Esophagus muscularis mucosa (tissue), 3 donors: ENCODE measurements at regions not wholly inside any gene's neighbourhood (a gene's known extent, or its start where the extent isn't known, plus 50 kb on each side); places are given as distances from the start of the nearest gene placed in this dataset.

Experiments used
- POLR2A ChIP-seq: fragments of 450-650 bp; IDR thresholded peaks from one replicate; pipeline ENCODE4 v1.6.1; 2017; ENCODE audit warnings: antibody characterized with exemption, moderate library complexity, mild to moderate bottlenecking, low read depth
- TF ChIP-seq, protein P1 (sequence below), 3 experiments: fragments of 200-600 bp in 2 of 3; fragments of 450-650 bp in 1 of 3; sonication (generic) in 2 of 3; IDR thresholded peaks; one replicate each; pipeline ENCODE4 v1.5.1; 2017 to 2019; ENCODE audit warnings: antibody characterized with exemption in 3 of 3, mild to moderate bottlenecking in 2 of 3, moderate library complexity in 1 of 3

- no peak for TF ChIP-seq POLR2A
- TF ChIP-seq, protein P1, sequence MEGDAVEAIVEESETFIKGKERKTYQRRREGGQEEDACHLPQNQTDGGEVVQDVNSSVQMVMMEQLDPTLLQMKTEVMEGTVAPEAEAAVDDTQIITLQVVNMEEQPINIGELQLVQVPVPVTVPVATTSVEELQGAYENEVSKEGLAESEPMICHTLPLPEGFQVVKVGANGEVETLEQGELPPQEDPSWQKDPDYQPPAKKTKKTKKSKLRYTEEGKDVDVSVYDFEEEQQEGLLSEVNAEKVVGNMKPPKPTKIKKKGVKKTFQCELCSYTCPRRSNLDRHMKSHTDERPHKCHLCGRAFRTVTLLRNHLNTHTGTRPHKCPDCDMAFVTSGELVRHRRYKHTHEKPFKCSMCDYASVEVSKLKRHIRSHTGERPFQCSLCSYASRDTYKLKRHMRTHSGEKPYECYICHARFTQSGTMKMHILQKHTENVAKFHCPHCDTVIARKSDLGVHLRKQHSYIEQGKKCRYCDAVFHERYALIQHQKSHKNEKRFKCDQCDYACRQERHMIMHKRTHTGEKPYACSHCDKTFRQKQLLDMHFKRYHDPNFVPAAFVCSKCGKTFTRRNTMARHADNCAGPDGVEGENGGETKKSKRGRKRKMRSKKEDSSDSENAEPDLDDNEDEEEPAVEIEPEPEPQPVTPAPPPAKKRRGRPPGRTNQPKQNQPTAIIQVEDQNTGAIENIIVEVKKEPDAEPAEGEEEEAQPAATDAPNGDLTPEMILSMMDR (IDR thresholded peaks at IDR 0.05): no peak
Observed at GRCh38 chr10:130878131-130878530, 433.4 kb downstream of the TCERG1L start.
